ENCODE measurements at regions not wholly inside any gene's neighbourhood (a gene's known extent, or its start where the extent isn't known, plus 50 kb on each side); places are given as distances from the start of the nearest gene placed in this dataset.

- TF ChIP-seq POLR2A (IDR thresholded peaks at IDR 0.05) = no peak
- TF ChIP-seq, protein P1, sequence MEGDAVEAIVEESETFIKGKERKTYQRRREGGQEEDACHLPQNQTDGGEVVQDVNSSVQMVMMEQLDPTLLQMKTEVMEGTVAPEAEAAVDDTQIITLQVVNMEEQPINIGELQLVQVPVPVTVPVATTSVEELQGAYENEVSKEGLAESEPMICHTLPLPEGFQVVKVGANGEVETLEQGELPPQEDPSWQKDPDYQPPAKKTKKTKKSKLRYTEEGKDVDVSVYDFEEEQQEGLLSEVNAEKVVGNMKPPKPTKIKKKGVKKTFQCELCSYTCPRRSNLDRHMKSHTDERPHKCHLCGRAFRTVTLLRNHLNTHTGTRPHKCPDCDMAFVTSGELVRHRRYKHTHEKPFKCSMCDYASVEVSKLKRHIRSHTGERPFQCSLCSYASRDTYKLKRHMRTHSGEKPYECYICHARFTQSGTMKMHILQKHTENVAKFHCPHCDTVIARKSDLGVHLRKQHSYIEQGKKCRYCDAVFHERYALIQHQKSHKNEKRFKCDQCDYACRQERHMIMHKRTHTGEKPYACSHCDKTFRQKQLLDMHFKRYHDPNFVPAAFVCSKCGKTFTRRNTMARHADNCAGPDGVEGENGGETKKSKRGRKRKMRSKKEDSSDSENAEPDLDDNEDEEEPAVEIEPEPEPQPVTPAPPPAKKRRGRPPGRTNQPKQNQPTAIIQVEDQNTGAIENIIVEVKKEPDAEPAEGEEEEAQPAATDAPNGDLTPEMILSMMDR (IDR thresholded peaks at IDR 0.05) = no peak
Measured at GRCh38 chr18:33875029-33875565, 297.1 kb downstream of the ASXL3 start.

All from body of pancreas (tissue), 4 donors.